HG03175 (cell line): ENCODE measurements at regions not wholly inside any gene's neighbourhood (a gene's known extent, or its start where the extent isn't known, plus 50 kb on each side); places are given as distances from the start of the nearest gene placed in this dataset.

Experiments
- ATAC-seq: cut with Tn5 transposase; IDR thresholded peaks from one replicate; pipeline ENCODE4 v1.9.1; 2021; ENCODE audit warnings: mild to moderate bottlenecking, moderate library complexity; ENCODE audit not compliant: unreplicated experiment

DNA sequence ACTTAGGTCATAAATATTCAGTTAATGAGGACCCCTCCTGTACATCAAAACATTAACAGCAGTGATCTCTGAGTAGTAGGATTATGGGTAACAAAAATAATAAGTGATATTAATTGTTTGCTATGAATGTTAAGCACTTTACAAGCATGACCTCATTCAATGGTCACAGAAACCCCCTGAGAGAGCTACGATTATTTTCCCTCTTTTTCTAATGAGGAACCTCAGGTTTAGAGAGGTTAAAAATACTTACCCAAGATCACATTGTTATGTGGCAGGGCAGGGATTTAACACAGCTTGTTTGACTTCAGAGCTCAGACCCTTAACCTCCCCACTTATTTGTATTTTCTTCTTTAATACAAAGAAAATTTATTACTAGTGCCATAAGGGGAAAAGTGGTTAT lies 228.2 kb downstream of the TBL1XR1 start:
- no peak for ATAC-seq

DNA sequence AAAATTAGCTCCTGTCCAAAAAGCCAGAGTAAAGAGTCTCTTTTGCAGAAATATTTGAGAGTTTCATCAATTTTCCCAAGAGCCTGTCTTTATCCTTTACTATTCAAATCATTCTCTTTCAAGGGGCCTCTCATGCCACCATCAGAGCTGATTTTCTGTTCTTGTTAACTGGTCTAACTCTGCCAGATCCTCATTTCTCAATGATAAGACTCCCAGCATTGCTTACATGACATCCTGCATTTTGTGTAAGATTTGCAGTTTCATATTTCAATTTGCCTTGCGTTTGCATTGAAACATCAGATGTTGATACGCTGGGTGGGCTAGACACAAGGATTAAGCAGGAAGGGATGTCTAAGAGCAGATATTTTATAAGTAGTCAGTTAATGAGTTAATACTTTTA lies 228.7 kb downstream of the TBL1XR1 start:
- ATAC-seq = no peak

DNA sequence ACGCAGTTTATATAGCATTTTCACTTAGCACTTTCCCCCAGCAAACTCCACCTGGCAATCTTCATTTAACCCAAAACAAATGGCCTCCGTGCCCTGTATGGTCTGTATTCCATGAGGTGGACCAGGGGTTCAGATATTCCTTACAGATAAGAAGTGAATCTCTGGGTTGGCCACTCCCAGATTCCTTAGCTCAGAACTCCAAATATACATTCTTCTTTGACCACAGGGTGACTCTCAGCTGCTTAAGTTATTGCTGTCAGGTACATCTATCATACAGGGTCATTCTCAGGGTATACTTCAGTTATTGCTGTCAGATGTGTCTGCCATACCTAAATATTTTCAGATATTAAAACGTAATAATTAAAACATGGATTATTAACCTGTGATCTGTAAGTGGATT lies 229.8 kb downstream of the TBL1XR1 start:
- ATAC-seq = no peak

GRCh38 chr3:176964661-176965060 lies 232.6 kb downstream of the TBL1XR1 start:
- ATAC-seq = no peak

GRCh38 chr3:176961916-176962315 lies 235.4 kb downstream of the TBL1XR1 start:
- no peak for ATAC-seq

GRCh38 chr3:176959867-176960266 lies 237.4 kb downstream of the TBL1XR1 start:
- no peak for ATAC-seq

DNA sequence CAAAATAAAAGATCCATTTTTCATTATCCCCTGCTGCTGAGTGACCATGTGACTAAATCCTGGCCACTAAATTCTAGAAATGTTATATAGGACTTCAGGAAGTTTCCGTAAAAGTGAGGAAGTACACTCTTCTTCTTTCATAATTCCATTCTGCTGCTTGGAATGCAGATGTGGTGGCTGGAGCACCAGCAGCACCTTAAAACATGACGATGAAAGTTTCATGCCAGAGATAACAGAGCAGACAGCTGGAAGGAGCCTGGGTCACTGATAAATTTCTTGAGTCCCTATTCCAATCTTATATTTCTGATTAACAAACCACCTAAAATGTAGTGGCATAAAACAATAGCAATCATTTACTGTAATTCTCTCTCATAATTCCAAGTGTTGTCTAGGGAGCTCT lies 238.7 kb downstream of the TBL1XR1 start:
- ATAC-seq = no peak

- no peak for ATAC-seq
These were observed 242.8 kb downstream of the TBL1XR1 start for GRCh38 chr3:176954517-176954916.

DNA sequence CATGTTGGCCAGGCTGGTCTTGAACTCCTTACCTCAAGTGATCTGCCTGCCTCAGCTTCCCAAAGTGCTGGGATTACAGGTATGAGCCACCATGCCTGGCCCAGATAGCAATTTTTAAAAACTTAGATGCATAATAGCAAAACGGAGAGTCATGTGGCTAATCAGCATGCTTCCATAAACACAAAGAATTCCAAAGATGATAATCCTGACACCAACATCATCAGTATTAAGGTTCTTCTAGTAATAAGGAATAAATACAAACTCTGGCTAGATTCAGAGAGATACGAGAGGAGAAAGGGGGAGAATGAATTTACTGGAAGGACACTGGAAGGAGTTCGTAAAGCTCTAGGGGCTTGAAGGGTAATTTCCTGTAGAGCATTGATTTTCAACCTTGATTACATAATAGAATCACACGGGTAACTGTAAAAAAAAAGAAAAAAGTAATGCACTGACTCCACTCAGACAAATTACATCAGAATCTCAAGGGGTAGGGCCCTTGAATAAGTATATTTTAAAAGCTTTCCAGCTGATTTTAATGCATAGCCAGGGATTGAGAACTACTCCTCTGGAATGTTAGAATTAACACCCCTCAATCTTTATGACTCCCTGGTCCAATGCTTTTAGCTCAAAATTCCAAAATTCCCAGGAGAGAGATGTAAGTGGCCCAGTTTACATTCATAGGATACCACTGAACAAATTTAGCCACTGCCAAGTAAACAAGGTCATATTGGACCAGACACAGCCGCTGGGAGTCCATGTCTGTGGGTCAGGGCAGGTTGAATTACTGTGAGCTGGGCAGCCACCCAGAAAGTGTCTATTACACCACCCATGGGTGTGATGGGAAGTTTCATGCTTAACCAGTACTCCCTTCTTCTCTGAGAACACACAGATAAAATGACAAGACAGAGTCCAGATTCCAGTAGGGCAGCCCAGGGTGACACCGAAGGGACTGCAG lies 243.9 kb downstream of the TBL1XR1 start:
- ATAC-seq = no peak

- ATAC-seq = no peak
These were observed 245.5 kb downstream of the TBL1XR1 start for GRCh38 chr3:176951586-176952292.

DNA sequence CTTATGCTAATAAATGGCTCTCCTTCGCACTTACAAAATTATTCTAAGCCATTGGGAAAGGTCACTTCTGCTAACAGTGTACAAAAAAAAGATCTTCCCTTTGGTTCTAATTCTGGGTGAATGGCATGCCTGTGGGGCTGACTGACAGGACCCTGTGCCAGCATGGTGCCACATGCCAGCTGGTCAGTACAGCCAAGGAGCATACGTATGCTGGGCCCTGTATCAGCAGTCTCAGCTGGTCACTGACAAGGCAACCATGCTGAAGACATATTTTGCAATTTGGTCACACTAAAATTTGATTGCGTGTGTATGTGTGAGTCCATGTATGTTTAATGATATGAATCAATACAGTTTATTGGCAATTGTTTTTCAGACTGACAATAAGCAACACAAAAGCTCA lies 246.1 kb downstream of the TBL1XR1 start:
- no peak for ATAC-seq

- ATAC-seq = no peak
These were observed 246.5 kb downstream of the TBL1XR1 start for GRCh38 chr3:176950743-176951142.

GRCh38 chr3:176948151-176948550 lies 249.1 kb downstream of the TBL1XR1 start:
- ATAC-seq = no peak

GRCh38 chr3:176946202-176946601 lies 251.1 kb downstream of the TBL1XR1 start:
- ATAC-seq = no peak

DNA sequence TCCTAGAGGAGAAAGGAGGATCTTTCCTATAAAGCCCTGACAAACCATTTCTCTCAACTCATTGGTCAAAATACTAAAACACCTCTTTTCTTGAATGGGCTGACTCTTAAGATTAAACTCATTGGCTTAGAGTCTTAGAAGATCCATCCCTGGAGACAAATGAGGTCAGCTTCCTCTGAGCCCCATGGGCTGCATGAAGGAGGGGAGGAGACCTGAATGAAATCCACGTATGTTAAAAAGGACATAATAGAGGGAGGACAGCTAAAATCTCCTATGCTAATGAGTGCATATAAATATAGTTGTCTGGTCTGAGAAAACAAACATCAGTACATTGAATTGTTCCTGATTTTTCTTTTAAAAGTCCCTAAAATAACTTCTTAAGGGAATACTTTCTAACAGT lies 255.0 kb downstream of the TBL1XR1 start:
- ATAC-seq = no peak

DNA sequence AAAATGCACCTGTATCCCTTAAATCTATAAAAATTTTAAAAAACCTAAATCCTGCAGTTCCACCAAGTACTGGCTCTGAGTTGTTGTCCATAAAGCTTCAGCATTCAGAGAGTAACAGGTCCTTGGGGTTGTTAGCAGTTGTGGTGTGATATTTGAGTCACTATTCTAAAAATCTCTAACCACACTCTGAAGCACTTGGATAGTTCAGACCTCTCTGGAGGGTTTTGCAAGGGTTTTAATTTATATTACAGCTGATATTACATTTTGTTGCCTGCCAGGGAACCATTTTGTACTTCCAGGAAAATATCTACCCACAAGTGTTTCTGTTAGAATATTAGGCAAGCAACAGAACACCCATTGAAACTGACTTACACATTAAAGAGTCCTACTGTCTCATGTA lies 255.6 kb downstream of the TBL1XR1 start:
- no peak for ATAC-seq

DNA sequence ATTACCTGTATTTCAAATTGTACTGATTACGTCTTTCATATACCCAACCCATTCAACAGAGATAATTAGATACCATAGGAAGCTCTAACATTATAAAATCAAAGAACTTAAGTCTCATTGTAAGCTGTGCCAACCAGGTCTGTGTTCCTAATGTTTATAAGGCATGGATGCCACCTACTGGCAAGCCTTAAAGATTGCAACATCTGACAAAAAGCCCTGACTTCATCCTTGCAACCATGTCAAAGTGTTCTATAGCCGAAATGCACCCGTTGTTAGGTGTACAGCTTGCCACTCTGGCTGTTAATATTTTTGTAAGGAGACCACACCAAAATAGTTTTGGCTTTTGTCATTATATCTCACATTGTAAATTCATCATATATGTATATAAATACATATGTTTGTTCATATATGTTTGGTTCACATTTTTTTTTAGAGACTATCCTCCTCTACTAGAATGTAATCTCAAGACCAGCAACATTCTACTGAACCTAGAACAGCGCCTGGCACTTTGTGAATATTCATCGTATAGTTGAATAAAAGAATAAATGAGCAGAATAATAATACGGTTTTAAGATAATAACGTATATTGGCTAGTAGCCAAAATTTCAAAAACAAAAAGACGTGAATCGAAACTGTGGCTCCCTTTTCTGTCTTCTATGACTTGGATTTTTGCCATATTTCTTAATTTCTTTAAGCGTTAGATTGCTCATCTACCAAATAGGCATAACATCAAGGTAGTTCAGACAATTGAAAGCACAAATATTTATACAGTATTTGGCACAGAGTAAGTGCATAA lies 258.1 kb downstream of the TBL1XR1 start:
- ATAC-seq = peak; percentile 98

- ATAC-seq = no peak
These were observed 259.3 kb downstream of the TBL1XR1 start for GRCh38 chr3:176937994-176938393.

DNA sequence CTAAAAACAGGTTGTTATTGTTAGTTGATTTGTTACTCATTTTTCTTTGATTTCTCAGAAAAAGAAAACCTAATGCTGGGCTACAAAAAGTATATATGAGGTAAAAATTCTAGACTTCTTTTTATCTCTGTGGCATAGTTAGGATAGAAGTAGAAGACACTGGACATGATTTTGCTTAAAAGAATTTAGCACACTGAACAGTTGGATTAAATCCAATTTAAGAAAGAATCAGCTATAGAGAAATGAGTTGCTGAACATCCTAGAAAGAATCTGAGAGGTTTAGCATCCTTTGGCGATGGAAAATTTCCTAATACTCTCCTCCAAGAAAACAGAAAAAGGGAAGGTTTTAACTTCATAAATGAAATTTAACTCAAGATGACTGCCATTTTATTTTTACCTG lies 259.7 kb downstream of the TBL1XR1 start:
- ATAC-seq = no peak

DNA sequence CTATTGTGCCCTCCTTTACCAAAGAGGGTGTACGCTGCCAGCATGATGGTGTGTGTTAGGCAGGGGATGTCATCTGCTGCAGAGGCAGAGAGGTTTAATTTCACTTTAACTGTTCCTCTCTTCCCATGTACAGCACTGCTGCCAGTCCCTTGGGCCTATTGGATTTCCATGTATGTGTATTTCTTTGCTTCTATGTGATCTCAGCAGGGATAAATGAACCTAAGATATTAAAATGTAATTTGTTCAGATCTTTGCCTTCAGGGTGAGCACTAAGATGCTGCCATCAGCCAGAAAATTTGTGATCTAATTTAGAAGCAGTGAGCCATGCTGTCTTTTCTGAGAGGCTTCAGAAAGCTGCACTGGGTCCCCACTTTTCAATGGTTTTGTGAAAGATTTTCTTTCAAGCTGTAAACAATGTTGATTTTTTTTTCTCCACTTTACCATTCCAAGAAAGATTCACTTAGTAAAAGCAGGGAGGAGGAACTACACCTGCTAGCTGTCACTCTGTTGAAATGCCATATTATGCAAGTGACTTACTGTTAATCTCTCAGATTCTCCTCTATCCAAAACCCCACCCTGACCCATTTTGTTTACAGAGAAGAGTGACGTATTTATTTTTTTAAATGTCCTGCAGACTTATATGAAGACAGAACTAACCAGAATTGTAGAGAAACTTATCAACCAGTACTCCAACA lies 261.9 kb downstream of the TBL1XR1 start:
- ATAC-seq = no peak

DNA sequence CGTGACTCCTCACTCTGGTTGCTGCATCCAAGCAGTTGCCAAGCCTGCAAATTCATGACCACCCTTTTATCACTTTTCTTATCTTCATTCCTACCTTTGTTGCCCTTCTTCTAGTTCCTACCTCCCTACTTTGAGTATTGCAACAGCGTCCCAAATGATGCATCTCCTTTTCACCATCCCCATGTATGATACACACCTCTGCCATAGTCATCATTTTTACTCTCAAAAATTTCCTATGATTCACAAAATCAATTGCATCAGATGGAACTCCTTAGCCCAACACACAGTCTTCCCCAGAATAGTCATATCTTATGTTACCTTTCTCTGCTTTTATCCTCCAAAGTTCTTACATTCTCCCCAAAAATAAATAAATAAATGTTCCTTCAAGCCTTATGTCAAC lies 262.6 kb downstream of the TBL1XR1 start:
- ATAC-seq = no peak
